ENCODE measurements at regions not wholly inside any gene's neighbourhood (a gene's known extent, or its start where the extent isn't known, plus 50 kb on each side); places are given as distances from the start of the nearest gene placed in this dataset.
"Not testable (repeated sequence)": the region's sequence is repeated elsewhere in the genome, so short reads cannot be mapped to it uniquely, and the experiment has no call there.

- no peak for DNase-seq (ENCODE audit: low spot score)
These were observed 97.1 kb downstream of the DAD1 start for GRCh38 chr14:22491683-22492621.

- not testable (repeated sequence) for DNase-seq (ENCODE audit: low spot score)
These were observed 98.0 kb downstream of the DAD1 start for GRCh38 chr14:22491053-22491452.

DNA sequence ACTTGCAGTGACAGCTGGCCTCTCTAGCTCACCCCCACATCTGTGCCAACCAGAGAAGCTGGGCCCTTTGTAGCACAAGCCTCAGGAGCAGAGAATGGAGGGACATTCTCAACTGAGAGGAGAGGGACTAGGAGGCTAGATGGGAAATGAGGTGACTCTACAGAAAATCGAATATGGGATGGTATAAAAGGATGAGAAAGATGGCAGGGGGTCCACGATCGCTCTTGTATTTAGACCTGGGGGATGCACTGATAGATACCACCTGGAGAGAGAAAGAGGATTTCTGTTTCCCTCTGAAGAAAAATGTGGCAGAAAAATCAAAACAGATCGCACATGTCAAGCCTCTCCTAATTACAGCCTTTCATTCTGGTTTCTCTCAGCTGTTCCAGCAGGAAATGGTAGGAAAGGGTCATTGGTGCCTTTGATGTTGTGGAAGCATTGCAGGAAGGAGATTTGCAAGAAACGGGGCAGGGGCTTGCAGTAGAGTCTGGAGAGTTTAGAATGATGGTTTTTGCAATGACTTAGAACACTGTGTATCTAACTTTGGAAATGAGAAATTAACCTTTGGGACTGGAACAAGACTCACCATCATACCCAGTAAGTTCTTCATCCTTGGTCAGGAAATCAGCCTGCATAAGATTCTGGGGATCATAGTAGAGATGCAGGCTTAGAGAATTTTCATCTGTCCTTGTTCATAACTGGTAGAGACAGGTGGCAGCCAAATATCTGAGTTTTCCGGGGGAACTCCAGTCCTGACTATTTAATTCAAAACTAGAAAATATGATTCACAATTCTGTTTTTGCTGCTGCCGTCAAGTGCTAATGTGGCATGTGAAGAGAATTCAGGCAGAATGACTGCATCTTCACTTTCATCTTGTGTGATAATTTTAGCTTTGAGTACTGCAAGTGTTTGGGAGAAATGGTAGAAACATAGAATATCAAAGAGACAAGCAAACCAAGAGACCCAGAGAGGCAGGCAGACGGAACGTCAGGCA, 98.8 kb downstream of the DAD1 start:
- DNase-seq (ENCODE audit: low spot score) = no peak

GRCh38 chr14:22489244-22489545, 99.8 kb downstream of the DAD1 start:
- no peak for DNase-seq (ENCODE audit: low spot score)

GRCh38 chr14:22488522-22489243, 100.3 kb downstream of the DAD1 start:
- no peak for DNase-seq (ENCODE audit: low spot score)

DNA sequence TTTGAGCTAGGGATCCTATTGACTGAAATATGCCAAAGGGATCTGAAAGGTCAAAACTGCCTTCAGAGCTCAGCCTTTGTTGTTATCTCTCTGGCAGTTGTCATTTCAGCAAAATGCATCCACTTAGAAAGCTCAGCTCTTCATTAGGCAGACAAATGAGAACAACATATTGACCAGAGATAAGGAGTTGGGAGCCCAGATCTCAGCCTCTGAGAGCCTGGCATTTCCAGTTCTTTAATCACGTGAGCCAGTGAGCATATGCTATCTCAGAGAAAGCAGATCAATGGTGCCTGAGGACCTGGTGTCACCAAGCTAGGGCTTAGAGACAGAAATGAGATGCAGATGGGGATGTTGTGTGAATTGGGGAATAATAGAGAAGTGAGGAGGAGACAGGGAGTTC, 101.1 kb downstream of the DAD1 start:
- DNase-seq (ENCODE audit: low spot score) = no peak

DNA sequence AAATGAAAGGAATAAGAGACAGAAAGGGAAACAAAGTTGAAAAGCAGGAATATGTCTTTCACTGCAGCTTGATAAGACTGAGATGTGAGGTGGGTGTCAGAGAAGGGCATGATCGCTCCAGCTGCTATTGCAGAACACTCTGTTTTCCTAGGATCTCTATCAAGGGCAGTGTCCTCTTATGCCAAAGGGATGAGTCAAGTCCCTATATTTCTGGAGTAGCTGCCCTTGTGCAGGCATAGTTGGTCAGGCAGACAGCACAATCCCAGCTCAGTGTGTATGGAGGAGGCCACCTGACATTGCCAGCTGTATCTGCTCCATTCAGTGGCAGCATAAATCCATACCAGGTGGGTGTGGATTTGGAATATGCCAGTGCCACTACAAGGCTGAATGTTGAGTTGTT, 101.6 kb downstream of the DAD1 start:
- DNase-seq (ENCODE audit: low spot score) = no peak

GRCh38 chr14:22486675-22487074, 102.3 kb downstream of the DAD1 start:
- no peak for DNase-seq (ENCODE audit: low spot score)

- DNase-seq (ENCODE audit: low spot score) = no peak
These were observed 103.4 kb downstream of the DAD1 start for GRCh38 chr14:22485649-22486048.

DNA sequence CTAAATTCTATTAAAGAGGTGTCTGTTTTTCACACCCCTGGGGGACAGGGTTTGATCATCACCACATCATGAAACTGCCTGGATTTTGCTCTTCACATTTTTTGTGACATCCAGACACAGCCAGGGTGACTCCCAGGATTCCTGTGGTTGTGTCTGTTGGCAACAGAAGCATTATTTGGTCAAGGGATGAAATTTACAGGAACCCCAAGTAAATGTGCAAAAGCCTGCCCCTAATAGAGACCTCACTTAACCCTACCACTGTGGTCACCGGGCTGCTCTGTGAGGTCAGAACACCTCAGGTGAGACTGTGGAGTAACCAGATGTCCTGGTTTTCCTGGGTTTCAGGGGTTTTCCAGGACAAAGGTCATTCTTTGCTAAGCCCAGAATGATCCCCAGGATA, 103.8 kb downstream of the DAD1 start:
- no peak for DNase-seq (ENCODE audit: low spot score)

DNA sequence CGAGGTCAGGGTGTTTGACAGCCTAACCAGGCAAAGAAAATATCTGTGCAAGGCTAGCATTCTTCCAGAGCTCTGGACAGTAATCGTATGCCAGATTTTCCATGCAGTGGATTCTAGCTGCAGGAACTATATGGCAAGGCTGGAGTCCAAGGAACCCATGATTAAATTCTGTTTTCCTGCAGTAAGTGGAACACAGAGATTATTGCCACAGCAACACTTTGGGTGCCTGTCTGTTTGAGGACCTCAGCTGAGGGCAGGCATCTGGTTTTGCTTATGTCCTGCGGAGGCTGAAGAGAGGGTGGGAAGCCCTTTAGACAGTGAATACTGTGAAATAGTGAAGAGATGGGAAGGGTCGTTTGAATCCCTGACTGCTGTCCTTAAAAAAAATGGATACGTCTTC, 104.4 kb downstream of the DAD1 start:
- no peak for DNase-seq (ENCODE audit: low spot score)

DNA sequence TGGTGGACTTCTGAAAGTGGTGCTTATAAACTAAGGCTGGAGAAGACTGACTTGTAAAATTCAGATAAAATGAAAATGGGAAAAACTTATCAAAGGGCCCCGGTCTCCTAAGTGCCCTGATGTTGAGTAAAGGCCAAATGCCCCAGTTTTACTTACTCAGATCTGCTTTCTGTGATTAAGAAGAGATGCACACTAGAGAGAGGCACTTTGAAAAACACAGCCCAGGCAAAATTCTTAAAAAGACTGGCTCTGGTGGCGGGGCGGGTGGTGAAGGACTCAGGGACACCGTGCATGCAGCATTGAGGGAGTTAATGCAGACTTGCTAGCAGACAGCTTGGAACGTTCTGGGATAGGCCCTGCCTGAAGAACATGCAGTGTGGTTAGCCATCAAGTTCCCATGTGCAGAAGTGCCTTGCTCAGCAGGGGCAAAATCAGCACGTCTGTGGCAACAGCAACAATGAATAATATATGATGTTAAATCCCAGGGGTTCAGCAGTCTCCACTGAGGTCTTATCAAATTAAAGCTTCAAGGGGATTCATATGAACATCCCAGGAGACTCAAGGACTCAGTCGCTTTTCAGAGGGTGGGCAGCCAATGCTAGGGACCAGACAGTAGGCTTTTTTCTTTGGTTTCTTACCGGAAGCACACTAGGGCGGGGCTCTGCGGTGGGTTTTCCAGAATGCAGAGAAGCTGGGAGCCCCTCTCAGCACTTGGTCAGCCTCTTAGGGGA, 105.0 kb downstream of the DAD1 start:
- no peak for DNase-seq (ENCODE audit: low spot score)

DNA sequence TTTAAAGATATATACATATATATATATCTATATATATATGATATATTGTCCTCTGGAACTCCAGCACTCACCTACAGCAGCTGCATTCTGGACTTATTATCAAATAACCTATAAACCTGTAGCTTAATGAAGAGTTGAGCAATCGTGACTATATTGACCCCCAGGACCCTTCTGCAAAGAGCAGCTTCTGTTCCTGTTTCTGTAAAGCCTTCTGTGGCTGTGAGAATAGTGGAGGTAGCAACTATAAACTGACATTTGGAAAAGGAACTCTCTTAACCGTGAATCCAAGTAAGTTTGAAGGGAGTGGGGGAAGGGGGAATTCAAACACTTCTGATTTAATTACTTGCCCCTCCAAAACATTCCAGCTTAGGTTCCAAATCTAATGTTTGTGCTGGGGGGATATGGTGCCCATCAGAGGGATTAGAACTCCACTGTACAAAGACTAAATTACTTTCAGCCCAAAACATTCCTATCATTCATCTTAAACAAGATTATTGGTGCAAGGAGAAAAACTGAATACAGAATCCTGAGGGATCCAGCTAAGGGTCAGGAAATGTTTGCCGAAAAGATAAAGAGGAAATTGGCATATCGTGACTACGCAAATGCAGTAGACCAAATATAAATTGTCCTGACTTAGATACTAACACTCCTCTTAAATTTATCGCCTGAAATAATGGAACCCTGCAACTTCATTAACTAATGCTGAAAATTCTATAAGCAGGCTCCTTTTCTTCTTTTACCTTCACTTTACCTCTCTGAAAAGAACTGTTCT, 106.1 kb downstream of the DAD1 start:
- DNase-seq (ENCODE audit: low spot score) = no peak

DNA sequence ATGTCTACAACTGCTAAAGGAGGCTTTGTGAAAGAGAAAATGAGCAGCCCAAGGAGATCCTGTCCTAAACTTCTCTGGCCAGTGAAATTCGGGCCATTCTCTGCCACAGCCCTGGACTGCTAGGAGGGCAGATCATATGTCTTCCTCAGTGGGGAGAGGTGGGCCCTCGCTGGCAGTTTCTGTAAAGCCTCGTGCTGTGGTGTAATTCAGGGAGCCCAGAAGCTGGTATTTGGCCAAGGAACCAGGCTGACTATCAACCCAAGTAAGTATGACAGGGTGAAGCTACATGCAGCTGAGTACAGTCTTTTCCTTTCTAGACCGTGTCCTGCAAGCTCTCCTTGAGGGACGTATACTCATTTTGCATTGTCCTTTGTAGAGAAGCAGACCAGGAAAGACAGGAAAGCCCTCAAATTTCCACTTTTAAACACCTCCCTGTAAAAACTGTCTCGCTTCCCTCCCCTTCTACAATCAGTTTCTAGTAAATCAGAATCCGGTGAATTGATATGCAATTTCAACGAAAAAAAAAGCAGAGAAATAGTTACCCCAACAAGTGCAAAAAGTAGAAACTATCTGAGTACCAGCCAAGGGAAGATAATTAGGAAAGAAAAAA, 106.8 kb downstream of the DAD1 start:
- no peak for DNase-seq (ENCODE audit: low spot score)

DNA sequence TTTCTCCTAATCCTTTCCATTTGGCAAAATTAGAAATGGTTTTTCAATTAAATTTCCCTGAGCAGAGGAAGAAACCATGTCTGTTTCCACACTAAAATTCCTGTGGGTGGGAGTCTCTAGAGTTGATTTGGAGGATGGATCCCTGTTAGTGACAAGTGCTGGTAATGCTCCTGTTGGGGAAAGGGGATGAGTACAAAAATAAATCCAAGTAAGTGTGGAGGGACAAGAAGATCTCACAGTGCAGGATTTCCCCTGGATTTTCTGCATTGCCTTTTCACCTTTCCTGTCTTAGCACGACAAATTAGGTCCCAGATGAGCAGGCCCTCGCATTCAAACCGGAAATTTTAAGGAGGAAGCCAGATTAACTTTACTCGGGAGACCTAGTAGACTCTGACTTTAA, 107.5 kb downstream of the DAD1 start:
- DNase-seq (ENCODE audit: low spot score) = no peak

DNA sequence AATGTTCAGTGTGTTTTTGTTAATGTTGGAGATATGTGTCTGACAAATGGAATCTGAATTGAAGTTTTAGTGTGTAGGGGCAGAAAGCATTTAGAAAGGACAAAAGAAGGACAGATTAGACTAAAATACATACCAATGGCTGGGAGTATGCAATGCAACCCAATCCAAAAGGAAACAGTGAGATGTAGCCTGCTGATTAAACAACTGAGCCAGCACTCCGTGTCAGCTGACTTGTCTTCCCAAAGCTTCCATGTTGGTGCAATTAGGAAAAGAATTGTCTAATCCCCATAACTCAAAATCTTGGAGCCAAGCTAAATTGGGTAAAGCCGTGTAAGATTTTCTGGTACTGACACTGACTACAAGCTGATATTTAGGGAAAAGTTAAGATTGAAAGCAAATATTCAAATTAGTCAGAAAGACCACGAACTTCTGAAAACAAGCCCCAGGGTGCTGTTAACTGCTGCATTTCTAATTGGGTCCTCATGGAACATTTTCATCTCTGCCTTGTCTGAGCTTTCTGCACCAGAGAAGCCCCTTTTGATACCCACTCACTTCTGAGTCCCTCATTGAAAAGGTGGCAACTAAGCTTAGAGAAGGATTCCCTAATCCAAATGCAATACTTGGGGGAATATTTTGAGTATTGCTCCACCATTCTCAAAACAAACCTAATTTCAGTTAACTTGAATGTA, 109.1 kb downstream of the DAD1 start:
- no peak for DNase-seq (ENCODE audit: low spot score)

DNA sequence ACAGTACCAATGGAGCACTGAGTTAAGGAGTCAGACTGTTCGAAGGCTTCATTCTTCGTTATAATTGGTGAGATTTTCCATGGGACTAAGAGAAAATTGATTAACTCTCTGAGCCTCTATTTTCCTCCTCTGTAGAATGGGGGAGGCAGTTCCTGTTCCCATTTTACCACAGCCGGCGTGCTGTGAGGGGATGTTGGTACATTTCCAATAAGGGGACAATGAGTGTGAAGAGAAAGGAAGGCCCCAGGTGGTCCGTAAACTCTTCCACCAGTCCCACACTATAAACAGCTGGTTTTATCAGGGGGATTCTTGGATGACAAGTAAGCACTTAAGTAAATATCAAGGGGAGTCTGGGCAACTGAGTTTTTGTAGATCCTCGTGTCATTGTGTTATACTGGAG, 109.9 kb downstream of the DAD1 start:
- no peak for DNase-seq (ENCODE audit: low spot score)

DNA sequence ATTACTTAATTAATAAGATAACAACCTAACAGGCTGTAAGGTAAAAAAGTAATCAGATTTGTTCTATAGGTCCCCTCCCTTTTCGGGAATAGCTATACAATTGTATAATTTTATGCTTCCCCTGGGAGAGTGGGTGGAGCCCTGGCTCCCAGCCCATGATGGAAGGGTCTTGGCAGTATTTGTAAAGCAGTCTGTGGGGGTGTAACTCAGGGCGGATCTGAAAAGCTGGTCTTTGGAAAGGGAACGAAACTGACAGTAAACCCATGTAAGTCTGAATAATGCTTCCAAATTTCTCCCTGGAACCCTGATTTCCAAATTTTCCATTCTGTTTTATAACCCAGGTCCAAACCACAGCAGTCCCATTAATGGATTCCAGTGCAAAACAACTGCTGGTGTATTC, 110.4 kb downstream of the DAD1 start:
- no peak for DNase-seq (ENCODE audit: low spot score)

DNA sequence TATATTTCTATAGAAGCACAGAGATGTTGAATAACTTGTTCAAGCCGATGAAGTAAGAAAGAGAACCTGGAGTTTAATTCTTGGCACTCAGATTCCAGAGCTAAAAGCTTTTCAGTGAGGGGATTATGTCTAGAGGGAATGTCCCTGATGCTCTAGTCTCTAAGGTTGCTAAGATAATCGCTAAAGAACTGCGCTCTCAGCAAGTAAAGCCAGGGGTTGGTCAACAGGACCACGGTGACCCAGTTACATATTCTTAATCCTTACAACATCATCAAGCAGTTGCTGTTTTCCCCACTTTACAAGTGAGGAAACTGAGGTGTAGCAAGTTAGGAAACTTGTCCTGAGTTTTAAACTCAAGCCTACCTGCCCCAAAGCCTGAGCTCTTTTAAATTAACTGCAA, 110.8 kb downstream of the DAD1 start:
- no peak for DNase-seq (ENCODE audit: low spot score)
